ENCODE measurements at regions not wholly inside any gene's neighbourhood (a gene's known extent, or its start where the extent isn't known, plus 50 kb on each side); places are given as distances from the start of the nearest gene placed in this dataset.

DNA sequence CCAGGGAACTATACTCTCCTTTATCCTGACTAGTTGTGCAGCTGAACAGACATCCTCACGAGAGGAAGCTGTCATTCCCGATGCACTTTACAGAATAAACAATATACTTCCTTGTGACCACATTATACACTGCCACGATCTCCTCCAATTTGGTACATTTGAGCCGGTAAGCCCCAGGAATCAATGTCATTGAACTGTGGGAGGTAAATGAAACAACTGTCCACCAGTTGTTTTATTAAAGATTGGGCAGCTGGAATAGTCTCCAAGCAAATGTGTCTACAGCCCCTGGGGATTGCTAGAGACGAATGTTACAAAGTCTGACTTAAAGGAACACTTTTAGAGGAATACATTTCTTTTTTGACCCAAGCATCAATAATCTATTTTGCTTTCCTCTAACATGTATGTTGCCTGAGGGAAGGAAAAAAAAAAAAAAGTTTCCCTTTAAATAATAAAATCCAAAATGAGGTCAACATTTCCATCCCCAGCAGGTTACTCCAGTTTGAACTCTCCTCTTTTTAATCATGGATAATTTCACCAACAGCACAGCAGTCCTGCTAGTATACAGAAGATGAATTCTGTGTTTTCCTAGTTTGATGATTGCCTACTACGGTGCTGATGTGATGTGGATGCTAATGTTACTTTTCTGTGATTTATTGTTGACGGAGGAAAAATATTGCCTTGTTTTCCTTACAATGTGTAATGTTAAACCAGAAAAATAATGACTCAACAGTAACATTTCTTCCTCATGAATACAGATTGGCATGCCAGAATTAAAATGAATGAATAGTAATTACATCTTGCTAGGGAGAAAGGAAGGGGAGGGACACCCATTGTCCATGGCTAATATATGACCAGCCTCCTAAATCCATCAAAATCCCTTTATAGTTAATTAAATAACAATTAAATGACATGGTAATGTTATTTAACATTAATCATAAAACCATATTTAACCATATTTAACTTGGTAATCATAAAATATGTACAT, 360.9 kb downstream of the NEBL start:
- BruUV-seq (replicated peaks), result no TSS peak
- WGBS (ENCODE audit: low lambda C conversion rate), result 22% methylated on average over 7 of the region's 7 CpGs
- no peaks in the 10 kb centered on the region for H3K4me1 ChIP-seq (ENCODE audit: insufficient read depth, low read length)
- no peaks in the 10 kb centered on the region for H3K36me3 ChIP-seq (replicated peaks in 1 of 2; ENCODE audit: control insufficient read depth in 1 of 2, insufficient read depth in 2 of 2, low read length in 2 of 2)
- H3K79me2 ChIP-seq (ENCODE audit: insufficient read depth, low read length), result no peaks in the 10 kb centered on the region
- H2AFZ ChIP-seq (ENCODE audit: low read length), result no peak overlapping the region
- no peaks in the 10 kb centered on the region for H4K20me1 ChIP-seq (ENCODE audit: insufficient read depth, low read length)
- no peak for DNase-seq (ENCODE audit: low spot score)
- intact Hi-C loops (cut with micrococcal nuclease; ENCODE audit: unreplicated experiment) (no loop called here), in situ Hi-C loops (cut with HindIII; ENCODE audit: extremely low pct_ligation_motif_present, low pct_unique_long_range_greater_than_20kb) (no loop called here)
- H3K27me3 ChIP-seq (ENCODE audit: control insufficient read depth in 1 of 2, insufficient read depth in 2 of 2, low read length in 2 of 2), result no peaks in the 10 kb centered on the region
- peaks cover 73% of the 10 kb centered on the region for H3K9me3 ChIP-seq (ENCODE audit: low read length)
- no peak overlapping the region for H3K4me2 ChIP-seq (ENCODE audit: low read depth, low read length)
- no peak overlapping the region for H3K9ac ChIP-seq (ENCODE audit: insufficient read depth, low read depth, low read length)
- H3K27ac ChIP-seq (ENCODE audit: extremely low read length, insufficient read depth, low read length), result no peak overlapping the region
- no peak for FAIRE-seq
- ChIA-PET POLR2A (no interaction called here), CTCF (ENCODE audit: low intra/inter-chr PET ratio, low total read pairs) (interaction anchor here (0.6 kb wide), 1 partner anchor 721 kb away, joined by 4 read pairs; no protein-coding TSS in a partner anchor)
- no peak for ATAC-seq
- H3K4me3 ChIP-seq (replicated peaks in 1 of 3; ENCODE audit: insufficient read depth in 1 of 3, low read depth in 2 of 3, low read length in 3 of 3), result no peak overlapping the region
- TF ChIP-seq CHCHD3 (CRISPR knock-in tag; IDR thresholded peaks at IDR 0.05) (no peak), ZNF451 (CRISPR knock-in tag; IDR thresholded peaks at IDR 0.05) (no peak), PLRG1 (conservative IDR thresholded peaks at IDR 0.05) (no peak), ZNF121 (CRISPR knock-in tag; IDR thresholded peaks at IDR 0.05) (no peak), HNRNPH1 (optimal IDR thresholded peaks at IDR 0.05; ENCODE audit: low read depth, low read length) (no peak), ZNF562 (CRISPR knock-in tag; IDR thresholded peaks at IDR 0.05; ENCODE audit: borderline replicate concordance) (no peak), ZNF607 (CRISPR knock-in tag; IDR thresholded peaks at IDR 0.05; ENCODE audit: borderline replicate concordance) (no peak), TAF1 (CRISPR knock-in tag; IDR thresholded peaks at IDR 0.05) (no peak), ZNF703 (CRISPR knock-in tag; IDR thresholded peaks at IDR 0.05; ENCODE audit: borderline replicate concordance) (no peak), RAD21 (CRISPR knock-in tag; IDR thresholded peaks at IDR 0.05) (no peak), RNF2 (conservative IDR thresholded peaks at IDR 0.05; ENCODE audit: low read depth) (no peak), MTF1 (CRISPR knock-in tag; IDR thresholded peaks at IDR 0.05) (no peak), SMC3 (IDR thresholded peaks at IDR 0.05; ENCODE audit: low read length) (no peak), ESRRA (CRISPR knock-in tag; IDR thresholded peaks at IDR 0.05; ENCODE audit: low read depth) (no peak), SIX4 (CRISPR knock-in tag; IDR thresholded peaks at IDR 0.05) (no peak)
- TF ChIP-seq, protein P1, sequence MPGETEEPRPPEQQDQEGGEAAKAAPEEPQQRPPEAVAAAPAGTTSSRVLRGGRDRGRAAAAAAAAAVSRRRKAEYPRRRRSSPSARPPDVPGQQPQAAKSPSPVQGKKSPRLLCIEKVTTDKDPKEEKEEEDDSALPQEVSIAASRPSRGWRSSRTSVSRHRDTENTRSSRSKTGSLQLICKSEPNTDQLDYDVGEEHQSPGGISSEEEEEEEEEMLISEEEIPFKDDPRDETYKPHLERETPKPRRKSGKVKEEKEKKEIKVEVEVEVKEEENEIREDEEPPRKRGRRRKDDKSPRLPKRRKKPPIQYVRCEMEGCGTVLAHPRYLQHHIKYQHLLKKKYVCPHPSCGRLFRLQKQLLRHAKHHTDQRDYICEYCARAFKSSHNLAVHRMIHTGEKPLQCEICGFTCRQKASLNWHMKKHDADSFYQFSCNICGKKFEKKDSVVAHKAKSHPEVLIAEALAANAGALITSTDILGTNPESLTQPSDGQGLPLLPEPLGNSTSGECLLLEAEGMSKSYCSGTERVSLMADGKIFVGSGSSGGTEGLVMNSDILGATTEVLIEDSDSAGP (CRISPR knock-in tag; IDR thresholded peaks at IDR 0.05; ENCODE audit: borderline replicate concordance), result no peak
- TF ChIP-seq, protein P2, sequence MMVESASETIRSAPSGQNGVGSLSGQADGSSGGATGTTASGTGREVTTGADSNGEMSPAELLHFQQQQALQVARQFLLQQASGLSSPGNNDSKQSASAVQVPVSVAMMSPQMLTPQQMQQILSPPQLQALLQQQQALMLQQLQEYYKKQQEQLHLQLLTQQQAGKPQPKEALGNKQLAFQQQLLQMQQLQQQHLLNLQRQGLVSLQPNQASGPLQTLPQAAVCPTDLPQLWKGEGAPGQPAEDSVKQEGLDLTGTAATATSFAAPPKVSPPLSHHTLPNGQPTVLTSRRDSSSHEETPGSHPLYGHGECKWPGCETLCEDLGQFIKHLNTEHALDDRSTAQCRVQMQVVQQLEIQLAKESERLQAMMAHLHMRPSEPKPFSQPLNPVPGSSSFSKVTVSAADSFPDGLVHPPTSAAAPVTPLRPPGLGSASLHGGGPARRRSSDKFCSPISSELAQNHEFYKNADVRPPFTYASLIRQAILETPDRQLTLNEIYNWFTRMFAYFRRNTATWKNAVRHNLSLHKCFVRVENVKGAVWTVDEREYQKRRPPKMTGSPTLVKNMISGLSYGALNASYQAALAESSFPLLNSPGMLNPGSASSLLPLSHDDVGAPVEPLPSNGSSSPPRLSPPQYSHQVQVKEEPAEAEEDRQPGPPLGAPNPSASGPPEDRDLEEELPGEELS (CRISPR knock-in tag; IDR thresholded peaks at IDR 0.05), result no peak
- TF ChIP-seq, protein P3, sequence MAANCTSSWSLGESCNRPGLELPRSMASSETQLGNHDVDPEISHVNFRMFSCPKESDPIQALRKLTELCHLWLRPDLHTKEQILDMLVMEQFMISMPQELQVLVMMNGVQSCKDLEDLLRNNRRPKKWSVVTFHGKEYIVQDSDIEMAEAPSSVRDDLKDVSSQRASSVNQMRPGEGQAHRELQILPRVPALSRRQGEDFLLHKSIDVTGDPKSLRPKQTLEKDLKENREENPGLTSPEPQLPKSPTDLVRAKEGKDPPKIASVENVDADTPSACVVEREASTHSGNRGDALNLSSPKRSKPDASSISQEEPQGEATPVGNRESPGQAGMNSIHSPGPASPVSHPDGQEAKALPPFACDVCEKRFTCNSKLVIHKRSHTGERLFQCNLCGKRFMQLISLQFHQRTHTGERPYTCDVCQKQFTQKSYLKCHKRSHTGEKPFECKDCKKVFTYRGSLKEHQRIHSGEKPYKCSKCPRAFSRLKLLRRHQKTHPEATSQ (CRISPR knock-in tag; IDR thresholded peaks at IDR 0.05; ENCODE audit: borderline replicate concordance), result no peak

All from HepG2 (cell line).